Activated effector memory CD4-positive, alpha-beta T cell treated with anti-CD3 and anti-CD28 coated beads, Interleukin-2, amount 50 U/mL, for 16 hours (primary cell): ENCODE measurements at regions not wholly inside any gene's neighbourhood (a gene's known extent, or its start where the extent isn't known, plus 50 kb on each side); places are given as distances from the start of the nearest gene placed in this dataset.

Experiments
- DNase-seq: peaks from one replicate; pipeline ENCODE4 v3.0.0-alpha.2; 2020

DNA sequence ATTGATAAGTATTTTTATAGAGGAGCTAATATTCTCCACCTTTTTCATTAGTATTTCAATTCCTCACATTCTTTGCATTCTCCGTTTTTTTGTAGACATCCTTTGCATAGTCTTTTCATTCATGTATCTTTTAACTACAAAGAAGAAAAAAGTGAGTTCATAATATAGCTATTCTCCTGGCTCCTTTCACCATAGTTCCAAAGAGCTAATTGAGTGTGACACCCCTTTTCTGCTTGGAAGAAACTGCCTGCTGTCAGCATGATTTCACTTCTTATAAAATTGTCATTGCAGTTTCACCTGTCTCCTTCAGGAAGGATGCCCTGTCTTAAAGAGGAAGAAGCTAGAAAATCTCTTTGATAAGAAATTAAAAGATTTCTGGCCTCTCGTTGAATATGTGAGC lies 991.1 kb downstream of the KCNT2 start:
- no peak for DNase-seq

GRCh38 chr1:195608883-195609282 lies 999.4 kb downstream of the KCNT2 start:
- no peak for DNase-seq

DNA sequence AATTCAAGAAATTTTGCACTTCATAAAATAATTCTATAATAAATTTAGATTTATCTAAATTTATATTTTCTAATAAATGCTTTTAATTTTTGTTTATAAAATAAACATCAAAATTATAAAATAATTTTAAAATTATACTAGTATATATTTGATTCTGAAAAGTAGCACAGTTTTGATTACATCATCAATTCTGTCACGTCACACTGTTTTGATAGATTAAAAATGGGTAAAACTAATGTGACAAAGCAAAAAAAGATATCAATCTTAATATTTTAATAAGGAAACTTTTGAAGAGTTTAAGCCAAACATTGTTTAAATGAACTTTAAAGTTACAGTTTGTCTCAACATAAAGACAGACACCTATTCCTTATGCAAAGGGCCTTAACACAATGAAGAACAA lies 1001.8 kb downstream of the KCNT2 start:
- DNase-seq = no peak

DNA sequence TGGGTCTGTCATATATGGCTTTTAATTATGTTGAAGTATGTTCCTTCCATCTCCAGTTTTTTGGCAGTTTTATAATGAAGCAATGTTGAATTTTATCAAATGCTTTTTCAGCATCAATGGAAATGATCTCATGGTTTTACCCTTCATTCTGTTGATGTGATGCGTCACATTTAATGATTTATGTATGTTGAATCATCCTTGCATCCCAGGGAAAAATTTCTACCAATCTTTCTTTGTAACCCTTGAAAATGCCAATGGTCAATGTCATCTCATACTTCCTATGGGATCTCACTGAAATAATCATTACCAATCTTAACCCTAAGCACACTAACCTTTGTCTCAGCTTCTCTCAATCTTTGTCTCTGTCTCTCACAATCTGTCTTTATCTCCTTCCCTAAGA lies 1004.0 kb downstream of the KCNT2 start:
- no peak for DNase-seq

DNA sequence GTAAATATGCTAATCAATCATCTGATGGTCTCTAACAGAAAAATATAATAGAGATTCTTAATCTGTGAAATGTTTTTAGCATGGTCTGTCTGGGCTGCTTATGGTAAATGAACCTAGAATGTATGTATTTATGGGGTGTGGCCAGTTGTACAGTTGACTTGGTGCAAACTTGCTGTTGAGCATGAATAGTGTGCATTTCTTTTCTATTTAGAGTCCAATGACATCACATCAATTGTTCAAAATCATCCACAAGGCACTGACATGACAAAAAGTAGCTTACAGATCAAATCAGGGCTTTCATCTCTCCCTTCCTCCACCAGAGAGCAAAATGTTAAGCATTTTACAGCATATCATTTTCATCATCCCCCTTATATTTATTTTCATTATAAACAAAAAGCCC lies 1010.3 kb downstream of the KCNT2 start:
- no peak for DNase-seq

GRCh38 chr1:195594773-195595172 lies 1013.5 kb downstream of the KCNT2 start:
- no peak for DNase-seq

DNA sequence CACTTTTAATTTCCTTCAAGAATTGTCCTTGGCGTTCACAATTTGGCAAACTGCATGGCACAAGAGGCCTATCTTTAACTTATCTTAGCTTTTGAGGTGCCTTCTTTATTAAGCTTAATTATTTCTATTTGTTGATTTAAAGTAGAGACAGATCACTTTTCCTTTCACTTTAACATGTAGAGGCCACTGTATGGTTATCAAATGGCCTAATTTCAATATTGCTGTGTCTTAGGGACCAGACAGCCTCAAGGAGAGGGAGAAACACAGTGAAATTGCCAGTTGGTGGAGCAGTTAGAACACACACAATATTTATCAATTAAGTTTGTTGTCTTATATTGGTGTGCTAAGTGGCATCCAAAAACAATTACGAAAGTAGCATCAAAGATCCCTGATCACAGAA lies 1013.9 kb downstream of the KCNT2 start:
- no peak for DNase-seq

DNA sequence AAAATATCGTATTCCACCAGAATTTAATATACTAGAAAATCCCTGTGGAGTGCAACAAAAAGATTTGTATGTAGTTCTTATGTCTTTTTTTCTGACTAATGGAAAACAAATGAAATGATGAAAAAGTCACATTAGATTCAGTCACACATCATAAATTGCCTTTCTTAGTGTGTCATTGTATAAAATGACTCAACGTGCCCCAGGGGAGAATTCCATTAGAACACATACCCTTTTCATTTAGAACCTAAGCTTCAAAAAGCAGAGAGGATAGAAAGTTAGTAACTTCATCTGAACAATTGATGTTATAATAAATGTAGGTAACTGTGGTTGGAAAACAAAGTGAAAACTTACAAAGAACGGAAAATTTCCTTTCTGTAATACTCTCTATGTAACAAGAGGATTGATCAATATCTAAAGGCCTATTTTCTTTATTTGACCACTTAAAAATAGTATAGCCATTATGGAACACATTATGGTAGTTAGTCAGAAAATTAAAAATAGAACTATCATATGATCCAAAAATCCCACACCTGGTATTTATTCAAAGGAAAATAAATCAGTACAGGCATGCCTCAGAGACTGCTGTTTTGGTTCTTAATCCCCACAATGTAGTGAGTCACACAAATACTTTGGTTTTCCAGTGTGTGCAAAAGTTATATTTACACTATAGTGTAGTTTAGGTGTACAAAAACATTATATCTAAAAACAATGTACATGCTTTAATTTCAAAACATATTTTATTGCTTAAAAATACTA lies 1016.1 kb downstream of the KCNT2 start:
- no peak for DNase-seq

- no peak for DNase-seq
These were observed 1017.6 kb downstream of the KCNT2 start for GRCh38 chr1:195590649-195591048.

- no peak for DNase-seq
These were observed 1023.2 kb downstream of the KCNT2 start for GRCh38 chr1:195584870-195585624.

GRCh38 chr1:195580988-195581387 lies 1027.3 kb downstream of the KCNT2 start:
- no peak for DNase-seq

GRCh38 chr1:195577748-195578147 lies 1030.5 kb downstream of the KCNT2 start:
- DNase-seq = no peak

DNA sequence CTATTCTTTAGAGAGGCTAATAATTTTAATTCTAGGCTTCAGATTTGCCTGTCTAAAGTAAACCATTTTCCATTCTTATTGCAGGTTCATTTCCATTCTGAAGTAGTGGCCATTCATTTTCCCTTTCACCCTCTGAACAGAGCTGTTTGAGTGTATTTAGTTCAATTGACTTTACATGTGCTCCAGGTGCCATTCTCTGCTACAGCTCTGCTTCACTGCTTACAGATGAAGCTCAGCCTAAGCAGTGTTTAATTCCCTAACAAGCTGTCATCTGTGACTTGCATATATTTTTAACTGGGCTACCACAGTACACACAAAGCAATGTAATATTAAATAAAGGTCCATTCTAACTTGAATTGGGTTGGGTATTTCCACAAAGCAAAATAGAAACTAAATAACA lies 1031.6 kb downstream of the KCNT2 start:
- no peak for DNase-seq

DNA sequence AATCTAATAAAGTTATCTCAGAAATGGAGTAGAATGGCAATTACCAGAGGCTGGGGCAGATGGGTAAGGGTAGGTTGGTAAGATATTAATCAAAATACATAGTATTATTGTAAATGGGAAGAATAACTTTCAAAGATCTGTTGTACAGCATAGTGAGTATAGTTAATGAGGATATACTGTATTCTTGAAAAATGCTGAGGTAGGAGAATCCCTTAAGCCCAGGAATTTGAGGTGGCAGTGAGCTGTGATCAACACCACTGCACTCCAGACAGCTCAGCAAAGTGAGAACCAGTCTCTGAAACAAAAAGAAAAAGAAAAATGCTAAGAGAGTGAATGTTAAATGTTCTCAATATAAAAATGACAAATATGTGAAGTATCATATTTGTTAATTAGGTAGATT lies 1033.7 kb downstream of the KCNT2 start:
- no peak for DNase-seq

DNA sequence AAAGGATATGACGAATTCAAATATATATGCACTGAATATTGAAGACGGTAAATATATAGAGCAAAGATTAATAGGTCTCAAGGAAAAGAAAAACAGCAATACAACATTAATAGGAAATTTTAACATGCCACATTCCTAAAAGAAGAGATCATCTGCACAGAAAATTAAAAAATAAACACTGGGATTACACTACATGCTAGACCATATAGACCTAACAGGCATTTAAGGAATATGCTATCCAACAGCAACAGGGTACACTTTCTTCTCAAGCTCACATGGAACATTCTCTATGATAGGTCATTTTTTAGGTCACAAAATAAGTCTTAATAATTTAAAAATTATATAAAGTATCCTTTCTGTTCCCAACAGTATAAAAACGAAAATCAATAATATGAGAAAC lies 1038.3 kb downstream of the KCNT2 start:
- DNase-seq = no peak

GRCh38 chr1:195568389-195568788 lies 1039.9 kb downstream of the KCNT2 start:
- DNase-seq = no peak

DNA sequence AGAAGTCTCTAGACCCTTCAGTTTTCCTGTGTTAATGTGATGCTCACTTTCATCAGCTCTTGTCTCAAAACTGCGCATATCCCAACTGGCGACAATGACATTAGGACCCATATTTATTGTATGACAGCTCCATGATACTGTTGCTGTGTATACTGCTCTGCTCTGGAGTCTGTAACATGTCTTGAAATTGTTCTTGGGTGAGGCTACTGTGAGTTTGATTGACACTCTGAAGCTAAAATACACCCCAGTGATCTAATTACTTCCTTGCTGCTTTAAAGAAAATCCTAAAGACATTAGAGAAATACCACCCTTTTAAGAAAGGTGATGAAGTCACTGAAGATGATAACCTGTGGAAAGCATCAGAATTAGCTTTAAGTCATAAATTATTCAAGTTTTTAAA lies 1046.2 kb downstream of the KCNT2 start:
- no peak for DNase-seq

- DNase-seq = no peak
These were observed 1058.0 kb downstream of the KCNT2 start for GRCh38 chr1:195550071-195550862.

- DNase-seq = no peak
These were observed 1077.3 kb downstream of the KCNT2 start for GRCh38 chr1:195530961-195531360.

DNA sequence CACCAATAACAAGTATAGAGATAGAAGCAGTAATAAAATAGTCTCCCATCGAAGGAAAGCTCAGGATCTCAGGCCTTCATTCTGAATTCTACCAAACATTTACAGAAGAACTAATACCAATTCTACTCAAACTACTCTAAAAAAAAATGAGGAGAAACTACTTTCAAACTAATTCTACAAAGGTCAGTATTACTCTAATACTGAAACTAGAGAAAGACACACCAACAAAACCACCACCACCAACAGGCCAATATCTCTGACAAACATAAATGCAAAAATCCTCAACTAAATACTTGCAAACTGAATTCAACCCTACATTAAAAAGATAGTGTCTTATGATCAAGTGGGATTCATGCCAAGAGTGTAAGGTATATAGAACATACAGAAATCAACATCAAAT lies 1078.4 kb downstream of the KCNT2 start:
- no peak for DNase-seq

- DNase-seq = no peak
These were observed 1087.5 kb downstream of the KCNT2 start for GRCh38 chr1:195520757-195521156.

DNA sequence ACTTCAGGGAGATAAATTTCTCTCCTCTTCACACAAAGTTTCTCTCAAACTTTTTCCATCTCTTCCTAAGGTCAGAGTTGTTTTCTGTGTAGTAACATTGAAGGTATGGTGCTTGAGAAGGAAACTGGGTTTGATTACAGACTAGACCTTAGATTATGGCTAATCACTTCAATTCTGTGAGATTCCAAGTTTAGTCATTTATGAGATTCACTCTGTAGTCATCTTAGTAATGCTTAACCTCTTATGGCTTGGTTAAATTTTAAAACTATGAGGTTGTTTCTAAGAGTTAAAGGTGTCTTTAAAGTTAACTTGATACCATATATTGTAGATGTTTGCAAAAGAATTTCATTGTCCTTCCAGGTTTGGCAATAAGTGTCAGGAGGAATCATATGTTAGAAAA lies 1092.2 kb downstream of the KCNT2 start:
- DNase-seq = no peak

GRCh38 chr1:195511501-195511900 lies 1096.7 kb downstream of the KCNT2 start:
- no peak for DNase-seq

GRCh38 chr1:195501118-195501517 lies 1107.1 kb downstream of the KCNT2 start:
- DNase-seq = no peak
